Spinal cord (tissue), 9 donors: ENCODE measurements at regions not wholly inside any gene's neighbourhood (a gene's known extent, or its start where the extent isn't known, plus 50 kb on each side); places are given as distances from the start of the nearest gene placed in this dataset.
"Not testable (repeated sequence)": the region's sequence is repeated elsewhere in the genome, so short reads cannot be mapped to it uniquely, and the experiment has no call there.

Experiments used
- DNase-seq, 6 donors: peaks; one replicate each; pipeline versions ENCODE4 v3.0.0 to v3.0.0-alpha.2; 2013 to 2015; ENCODE audit warnings: low spot score in 6 of 6, low read depth in 4 of 6
- H3K27ac ChIP-seq: one replicate; pipeline ENCODE4 v1.5.1; 2013; ENCODE audit warnings: low read depth, low read length, control low read depth
- H3K27me3 ChIP-seq: one replicate; pipeline ENCODE4 v1.6.1; 2013; ENCODE audit warnings: low read length; ENCODE audit not compliant: control insufficient read depth, insufficient read depth
- H3K36me3 ChIP-seq: one replicate; pipeline ENCODE4 v1.6.1; 2013; ENCODE audit warnings: low read length; ENCODE audit not compliant: control insufficient read depth, insufficient read depth
- H3K4me1 ChIP-seq: one replicate; pipeline ENCODE4 v1.6.1; 2013; ENCODE audit warnings: low read length; ENCODE audit not compliant: control insufficient read depth, insufficient read depth
- H3K4me3 ChIP-seq: one replicate; pipeline ENCODE4 v1.5.1; 2013; ENCODE audit warnings: low read depth, low read length, control low read depth
- H3K9me3 ChIP-seq: one replicate; pipeline ENCODE4 v1.6.1; 2013; ENCODE audit warnings: low read length; ENCODE audit not compliant: control insufficient read depth, insufficient read depth
- WGBS: methylation state at CpG from one replicate; pipeline ENCODE4 v1.1.5; 2013; ENCODE audit warnings: missing lambda C conversion rate; ENCODE audit not compliant: insufficient coverage; 5-methylcytosine and 5-hydroxymethylcytosine counted together
- donor health status: healthy.

GRCh38 chr6:78533426-78533825, 333.9 kb upstream of the IRAK1BP1 start:
- Histone ChIP-seq H3K27me3 (no peaks in the 10 kb centered on the region), H3K4me1 (no peaks in the 10 kb centered on the region), H3K4me3 (no peak overlapping the region), H3K9me3 (no peaks in the 10 kb centered on the region), H3K27ac (no peak overlapping the region), H3K36me3 (no peaks in the 10 kb centered on the region)
- WGBS: no CpG with 5 or more reads among the region's 3 CpGs
- peak in 1 of 6 donors; percentile 6 for DNase-seq

- Histone ChIP-seq H3K27ac (no peak overlapping the region), H3K9me3 (no peaks in the 10 kb centered on the region), H3K36me3 (no peaks in the 10 kb centered on the region), H3K27me3 (no peaks in the 10 kb centered on the region), H3K4me1 (no peaks in the 10 kb centered on the region), H3K4me3 (no peak overlapping the region)
- DNase-seq: no peak
Observed at GRCh38 chr6:78533876-78534275, 333.5 kb upstream of the IRAK1BP1 start.

GRCh38 chr6:78538002-78538401, 329.3 kb upstream of the IRAK1BP1 start:
- H3K9me3 ChIP-seq: no peaks in the 10 kb centered on the region
- WGBS: no CpG with 5 or more reads among the region's 2 CpGs
- no peaks in the 10 kb centered on the region for H3K27me3 ChIP-seq
- H3K27ac ChIP-seq: no peak overlapping the region
- H3K36me3 ChIP-seq: no peaks in the 10 kb centered on the region
- no peak overlapping the region for H3K4me3 ChIP-seq
- DNase-seq: no peak
- H3K4me1 ChIP-seq: no peaks in the 10 kb centered on the region

- no CpG with 5 or more reads among the region's 3 CpGs for WGBS
- H3K4me1 ChIP-seq: not testable (repeated sequence)
Observed at GRCh38 chr6:78547636-78548035, 319.7 kb upstream of the IRAK1BP1 start.

GRCh38 chr6:78551361-78551760, 316.0 kb upstream of the IRAK1BP1 start:
- no peak for DNase-seq
- H3K4me1 ChIP-seq: no peaks in the 10 kb centered on the region
- no CpG with 5 or more reads among the region's 2 CpGs for WGBS
- peaks cover 5% of the 10 kb centered on the region for H3K9me3 ChIP-seq
- no peak overlapping the region for H3K27ac ChIP-seq
- H3K27me3 ChIP-seq: no peaks in the 10 kb centered on the region
- no peaks in the 10 kb centered on the region for H3K36me3 ChIP-seq
- no peak overlapping the region for H3K4me3 ChIP-seq

More at GRCh38 chr6:78547636-78548035, 319.7 kb upstream of the IRAK1BP1 start:
- DNase-seq, H3K36me3 ChIP-seq, H3K4me3 ChIP-seq, H3K27me3 ChIP-seq, H3K27ac ChIP-seq, H3K9me3 ChIP-seq: not testable (repeated sequence)

GRCh38 chr6:78552435-78552834, 314.9 kb upstream of the IRAK1BP1 start:
- peaks cover 6% of the 10 kb centered on the region for H3K9me3 ChIP-seq
- no peak for DNase-seq
- H3K4me3 ChIP-seq: no peak overlapping the region
- H3K27me3 ChIP-seq: no peaks in the 10 kb centered on the region
- H3K36me3 ChIP-seq: no peaks in the 10 kb centered on the region
- no peak overlapping the region for H3K27ac ChIP-seq
- no peaks in the 10 kb centered on the region for H3K4me1 ChIP-seq
- WGBS: no CpG with 5 or more reads among the region's 3 CpGs

GRCh38 chr6:78554341-78554740, 313.0 kb upstream of the IRAK1BP1 start:
- Histone ChIP-seq H3K27ac (no peak overlapping the region), H3K27me3 (no peaks in the 10 kb centered on the region), H3K36me3 (no peaks in the 10 kb centered on the region), H3K4me3 (no peak overlapping the region), H3K4me1 (no peaks in the 10 kb centered on the region), H3K9me3 (peaks cover 6% of the 10 kb centered on the region)
- DNase-seq: peak in 3 of 6 donors; percentile 5 to 86 (median 7)
- 75% methylated on average over 1 of the region's 2 CpGs for WGBS

- H3K36me3 ChIP-seq: no peaks in the 10 kb centered on the region
- peaks cover 6% of the 10 kb centered on the region for H3K9me3 ChIP-seq
- H3K4me3 ChIP-seq: no peak overlapping the region
- H3K27ac ChIP-seq: no peak overlapping the region
- H3K27me3 ChIP-seq: no peaks in the 10 kb centered on the region
- no CpG with 5 or more reads among the region's 3 CpGs for WGBS
- no peaks in the 10 kb centered on the region for H3K4me1 ChIP-seq
- DNase-seq: no peak
Observed at GRCh38 chr6:78559056-78559455, 308.3 kb upstream of the IRAK1BP1 start.

GRCh38 chr6:78561015-78561414, 306.3 kb upstream of the IRAK1BP1 start:
- no peaks in the 10 kb centered on the region for H3K4me1 ChIP-seq
- no peak overlapping the region for H3K4me3 ChIP-seq
- no peaks in the 10 kb centered on the region for H3K27me3 ChIP-seq
- peaks cover 4% of the 10 kb centered on the region for H3K9me3 ChIP-seq
- H3K36me3 ChIP-seq: no peaks in the 10 kb centered on the region
- H3K27ac ChIP-seq: no peak overlapping the region
- no peak for DNase-seq

- H3K9me3 ChIP-seq: no peaks in the 10 kb centered on the region
- no CpG with 5 or more reads among the region's 2 CpGs for WGBS
- H3K4me1 ChIP-seq: no peaks in the 10 kb centered on the region
- no peak overlapping the region for H3K4me3 ChIP-seq
- no peak overlapping the region for H3K27ac ChIP-seq
- no peak for DNase-seq
- H3K36me3 ChIP-seq: no peaks in the 10 kb centered on the region
- H3K27me3 ChIP-seq: no peaks in the 10 kb centered on the region
Observed at GRCh38 chr6:78565997-78566396, 301.4 kb upstream of the IRAK1BP1 start.
